DND-41 (cell line): ENCODE measurements at regions not wholly inside any gene's neighbourhood (a gene's known extent, or its start where the extent isn't known, plus 50 kb on each side); places are given as distances from the start of the nearest gene placed in this dataset.

Experiments
- ATAC-seq: fragments of 200-7000 bp; cut with Tn5 transposase; 3 replicates; pipeline ENCODE4 v1.9.1; 2021; ENCODE audit warnings: low read depth; ENCODE audit not compliant: insufficient read depth
- DNase-seq: peaks from one replicate; pipeline ENCODE4 v3.0.0-alpha.2; 2020
- H2AFZ ChIP-seq: 2 replicates; pipeline ENCODE4 v1.6.0; 2012; ENCODE audit warnings: low read depth, low read length
- H3K27ac ChIP-seq: 2 replicates; pipeline ENCODE4 v1.5.1; 2012; ENCODE audit warnings: low read length, inconsistent platforms
- H3K27me3 ChIP-seq: fragments of 200-600 bp; sonication (generic); 2 replicates; pipeline ENCODE4 v1.6.0; 2012; ENCODE audit warnings: low read length, mild to moderate bottlenecking, inconsistent platforms; ENCODE audit not compliant: insufficient read depth, poor library complexity
- H3K36me3 ChIP-seq: 2 replicates; pipeline ENCODE4 v1.5.1; 2012; ENCODE audit warnings: low read length, inconsistent platforms; ENCODE audit not compliant: insufficient read depth
- H3K4me1 ChIP-seq: 2 replicates; pipeline ENCODE4 v1.5.1; 2012; ENCODE audit warnings: mild to moderate bottlenecking, low read length; ENCODE audit not compliant: insufficient read depth
- H3K4me2 ChIP-seq: 2 replicates; pipeline ENCODE4 v1.6.0; 2012; ENCODE audit warnings: mild to moderate bottlenecking, moderate library complexity, low read length, inconsistent platforms; ENCODE audit not compliant: insufficient read depth
- H3K4me3 ChIP-seq, 2 experiments: fragments of 200-600 bp in 1 of 2; shearing (Covaris generic) in 1 of 2; 2 replicates each; pipeline ENCODE4 v1.5.1; 2012 to 2016; ENCODE audit warnings: inconsistent platforms in 2 of 2, low read length in 2 of 2, mild to moderate bottlenecking in 2 of 2, low read depth in 1 of 2, moderate library complexity in 1 of 2
- H3K79me2 ChIP-seq: 2 replicates; pipeline ENCODE4 v1.6.0; 2012; ENCODE audit warnings: low read length, inconsistent platforms; ENCODE audit not compliant: insufficient read depth
- H3K9ac ChIP-seq: 2 replicates; pipeline ENCODE4 v1.6.0; 2012; ENCODE audit warnings: low read depth, mild to moderate bottlenecking, inconsistent platforms, low read length, moderate library complexity
- H3K9me3 ChIP-seq: 2 replicates; pipeline ENCODE4 v1.5.1; 2012; ENCODE audit warnings: low read length, moderate library complexity, mild to moderate bottlenecking, inconsistent platforms; ENCODE audit not compliant: insufficient read depth, severe bottlenecking
- H4K20me1 ChIP-seq: 2 replicates; pipeline ENCODE4 v1.6.0; 2012; ENCODE audit warnings: low read length; ENCODE audit not compliant: insufficient read depth
- EZH2 ChIP-seq: IDR thresholded peaks from 3 replicates; pipeline ENCODE4 v1.6.1; 2012; ENCODE audit warnings: borderline replicate concordance, low read depth, mild to moderate bottlenecking, moderate library complexity, low read length, inconsistent platforms; ENCODE audit not compliant: severe bottlenecking
- TF ChIP-seq, protein P1 (sequence below): IDR thresholded peaks from 2 replicates; pipeline ENCODE4 v1.5.1; 2012; ENCODE audit warnings: borderline replicate concordance, low read length, moderate library complexity, mild to moderate bottlenecking; ENCODE audit not compliant: poor library complexity, severe bottlenecking; ENCODE audit errors: extremely low read depth

DNA sequence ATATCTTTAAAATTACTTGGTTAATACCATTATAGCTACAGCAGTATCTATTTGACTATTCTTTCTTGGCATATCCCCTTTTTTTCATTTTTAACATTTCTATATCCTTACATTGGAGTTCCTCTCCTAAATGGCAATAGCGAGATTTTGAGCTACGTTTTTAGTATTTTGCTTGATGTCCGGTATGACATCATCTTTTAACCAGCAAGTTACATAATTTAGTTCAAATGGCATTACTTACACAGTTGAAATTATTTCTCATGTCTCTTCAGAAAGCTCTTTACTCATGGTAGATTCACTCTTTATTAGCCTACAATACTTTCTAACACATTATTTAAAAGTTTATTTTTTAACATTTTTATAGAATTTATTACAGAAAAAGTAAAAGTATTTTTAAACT is 701.7 kb upstream of the EPHA7 start:
- TF ChIP-seq EZH2: no peak
- Histone ChIP-seq H2AFZ (no peak overlapping the region), H3K9ac (no peak overlapping the region), H3K36me3 (no peaks in the 10 kb centered on the region), H3K27ac (no peak overlapping the region), H3K79me2 (no peaks in the 10 kb centered on the region), H3K4me2 (no peak overlapping the region), H3K9me3 (no peaks in the 10 kb centered on the region), H3K27me3 (no peaks in the 10 kb centered on the region), H3K4me3 (no peak overlapping the region), H4K20me1 (no peaks in the 10 kb centered on the region), H3K4me1 (no peaks in the 10 kb centered on the region)
- DNase-seq (no peak), ATAC-seq (no peak)

DNA sequence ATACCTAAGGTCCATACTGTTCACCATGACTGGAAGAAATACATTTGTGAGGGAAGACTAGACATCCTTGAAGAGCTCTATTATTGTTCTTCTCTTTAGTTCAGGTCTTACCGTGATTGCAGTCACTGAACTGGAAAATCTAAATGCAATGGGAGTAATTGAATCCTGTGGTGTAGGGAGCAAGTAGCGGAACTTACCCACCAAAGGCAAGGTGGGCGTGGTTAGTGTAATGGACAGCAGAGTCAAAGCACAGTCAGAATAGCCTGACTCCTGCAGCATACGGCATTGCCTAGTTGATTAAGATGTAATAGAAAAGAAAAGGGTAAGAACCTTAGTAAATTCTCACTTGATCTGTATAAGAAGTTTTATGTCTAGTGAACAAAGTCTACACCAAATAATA is 679.7 kb upstream of the EPHA7 start:
- no peaks in the 10 kb centered on the region for H3K36me3 ChIP-seq
- TF ChIP-seq EZH2: no peak
- TF ChIP-seq, protein P1, sequence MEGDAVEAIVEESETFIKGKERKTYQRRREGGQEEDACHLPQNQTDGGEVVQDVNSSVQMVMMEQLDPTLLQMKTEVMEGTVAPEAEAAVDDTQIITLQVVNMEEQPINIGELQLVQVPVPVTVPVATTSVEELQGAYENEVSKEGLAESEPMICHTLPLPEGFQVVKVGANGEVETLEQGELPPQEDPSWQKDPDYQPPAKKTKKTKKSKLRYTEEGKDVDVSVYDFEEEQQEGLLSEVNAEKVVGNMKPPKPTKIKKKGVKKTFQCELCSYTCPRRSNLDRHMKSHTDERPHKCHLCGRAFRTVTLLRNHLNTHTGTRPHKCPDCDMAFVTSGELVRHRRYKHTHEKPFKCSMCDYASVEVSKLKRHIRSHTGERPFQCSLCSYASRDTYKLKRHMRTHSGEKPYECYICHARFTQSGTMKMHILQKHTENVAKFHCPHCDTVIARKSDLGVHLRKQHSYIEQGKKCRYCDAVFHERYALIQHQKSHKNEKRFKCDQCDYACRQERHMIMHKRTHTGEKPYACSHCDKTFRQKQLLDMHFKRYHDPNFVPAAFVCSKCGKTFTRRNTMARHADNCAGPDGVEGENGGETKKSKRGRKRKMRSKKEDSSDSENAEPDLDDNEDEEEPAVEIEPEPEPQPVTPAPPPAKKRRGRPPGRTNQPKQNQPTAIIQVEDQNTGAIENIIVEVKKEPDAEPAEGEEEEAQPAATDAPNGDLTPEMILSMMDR: no peak
- DNase-seq (no peak), ATAC-seq (no peak)
- H3K27ac ChIP-seq: no peak overlapping the region
- no peaks in the 10 kb centered on the region for H3K79me2 ChIP-seq
- no peaks in the 10 kb centered on the region for H3K4me1 ChIP-seq
- H3K27me3 ChIP-seq: no peaks in the 10 kb centered on the region
- H2AFZ ChIP-seq: no peak overlapping the region
- H4K20me1 ChIP-seq: no peaks in the 10 kb centered on the region
- no peak overlapping the region for H3K4me3 ChIP-seq
- H3K4me2 ChIP-seq: no peak overlapping the region
- no peaks in the 10 kb centered on the region for H3K9me3 ChIP-seq
- no peak overlapping the region for H3K9ac ChIP-seq

DNA sequence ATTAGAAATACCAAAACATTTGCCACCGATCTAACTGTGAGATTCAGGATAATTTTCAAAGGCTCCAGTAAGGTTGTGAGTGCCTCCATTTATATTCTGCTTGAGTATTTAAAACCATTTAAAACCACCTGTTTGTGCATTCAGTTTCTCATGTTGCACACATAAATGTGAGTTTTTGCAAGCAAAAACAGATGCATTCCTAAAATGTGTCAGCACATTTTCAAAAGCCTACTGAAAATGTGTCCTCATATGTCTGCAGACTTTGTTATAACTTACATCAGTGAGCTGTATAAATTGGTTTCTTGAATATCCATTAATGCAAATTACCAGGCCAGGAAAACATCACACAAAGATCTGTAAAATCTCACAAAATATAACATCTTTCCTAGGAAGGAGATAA is 676.6 kb upstream of the EPHA7 start:
- H4K20me1 ChIP-seq: no peaks in the 10 kb centered on the region
- H3K9ac ChIP-seq: no peak overlapping the region
- H3K36me3 ChIP-seq: no peaks in the 10 kb centered on the region
- H3K27me3 ChIP-seq: no peaks in the 10 kb centered on the region
- DNase-seq (no peak), ATAC-seq (no peak)
- no peak overlapping the region for H3K4me3 ChIP-seq
- H3K4me1 ChIP-seq: no peaks in the 10 kb centered on the region
- no peaks in the 10 kb centered on the region for H3K9me3 ChIP-seq
- no peaks in the 10 kb centered on the region for H3K79me2 ChIP-seq
- H2AFZ ChIP-seq: no peak overlapping the region
- no peak overlapping the region for H3K4me2 ChIP-seq
- TF ChIP-seq EZH2: no peak
- TF ChIP-seq, protein P1: no peak
- no peak overlapping the region for H3K27ac ChIP-seq

DNA sequence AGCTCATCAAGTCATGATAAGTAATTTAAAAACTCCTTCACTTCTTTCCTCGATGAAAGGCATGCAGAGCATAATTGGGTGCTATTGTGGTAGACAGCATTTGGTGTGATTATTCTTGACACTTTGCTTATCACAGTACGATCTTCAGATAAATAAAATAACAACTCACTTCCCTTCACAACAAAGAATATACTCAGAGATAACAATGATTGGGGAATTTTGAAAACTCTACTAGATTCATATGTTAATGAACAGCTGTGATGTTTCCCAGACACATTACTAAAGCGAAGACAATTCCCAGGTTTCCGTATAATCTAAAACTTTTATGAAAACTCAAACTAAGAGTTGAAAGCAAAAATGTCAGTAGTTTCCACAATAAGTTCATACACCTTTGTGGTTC is 670.6 kb upstream of the EPHA7 start:
- no peak overlapping the region for H3K9ac ChIP-seq
- H3K4me3 ChIP-seq: no peak overlapping the region
- no peak overlapping the region for H2AFZ ChIP-seq
- H4K20me1 ChIP-seq: no peaks in the 10 kb centered on the region
- ATAC-seq: no peak
- no peaks in the 10 kb centered on the region for H3K79me2 ChIP-seq
- TF ChIP-seq, protein P1: no peak
- no peak for TF ChIP-seq EZH2
- H3K4me2 ChIP-seq: no peak overlapping the region
- DNase-seq: no peak
- H3K4me1 ChIP-seq: no peaks in the 10 kb centered on the region
- H3K27ac ChIP-seq: no peak overlapping the region
- H3K9me3 ChIP-seq: no peaks in the 10 kb centered on the region
- no peaks in the 10 kb centered on the region for H3K36me3 ChIP-seq
- H3K27me3 ChIP-seq: no peaks in the 10 kb centered on the region
